Ovary (tissue), 7 donors: ENCODE measurements at regions not wholly inside any gene's neighbourhood (a gene's known extent, or its start where the extent isn't known, plus 50 kb on each side); places are given as distances from the start of the nearest gene placed in this dataset.

Experiments
- DNase-seq, 5 donors: peaks; one replicate each; pipeline ENCODE4 v3.0.0-alpha.2; 2019 to 2020
- H3K27ac ChIP-seq, 2 donors: fragments of 200-600 bp; one replicate each; pipeline versions ENCODE4 v1.5.1 to v1.8.0; 2019 to 2022
- H3K27me3 ChIP-seq: fragments of 200-600 bp; one replicate; pipeline ENCODE4 v1.8.0; 2022
- H3K36me3 ChIP-seq: fragments of 200-600 bp; sonication (generic); one replicate; pipeline ENCODE4 v1.5.1; 2019
- H3K4me1 ChIP-seq: one replicate; pipeline ENCODE4 v1.8.1; 2013; ENCODE audit warnings: mild to moderate bottlenecking, moderate library complexity; ENCODE audit not compliant: insufficient read depth
- H3K4me3 ChIP-seq: fragments of 200-600 bp; sonication (generic); one replicate; pipeline ENCODE4 v1.5.1; 2017
- H3K9me3 ChIP-seq, 2 donors: fragments of 200-600 bp in 1 of 2; sonication (generic) in 1 of 2; one replicate each; pipeline versions ENCODE4 v1.5.1 to v1.8.1; 2013 to 2019; ENCODE audit warnings: mild to moderate bottlenecking in 1 of 2, moderate library complexity in 1 of 2
- EP300 ChIP-seq: sonication (generic); formaldehyde crosslinking; IDR thresholded peaks from one replicate; pipeline ENCODE4 v1.6.1; 2017; ENCODE audit warnings: antibody characterized with exemption
- POLR2A ChIP-seq: fragments of 450-650 bp; IDR thresholded peaks from one replicate; pipeline ENCODE4 v1.6.1; 2017; ENCODE audit warnings: antibody characterized with exemption, mild to moderate bottlenecking, moderate library complexity
- WGBS, 3 donors: extraction: QIAGEN DNeasy Blood & Tissue Kit in 1 of 3; methylation state at CpG; one replicate each; pipeline versions ENCODE4 v1.1.5 to v1.1.7; 2013 to 2017; 5-methylcytosine and 5-hydroxymethylcytosine counted together
- intact Hi-C, 4 donors: fragments of 100-400 bp; cut with DNase I; formaldehyde crosslinking; loops; one replicate each; pipeline versions ENCODE4 v1.11.0 to v1.15.1; 2022 to 2023
- TF ChIP-seq, protein P1 (sequence below), 3 donors: fragments of 450-650 bp in 2 of 3; fragments of 200-600 bp in 1 of 3; IDR thresholded peaks; one replicate each; pipeline versions ENCODE4 v1.5.1 to v1.8.0; 2016 to 2022; ENCODE audit warnings: antibody characterized with exemption in 3 of 3, mild to moderate bottlenecking in 1 of 3
- donor health status: DM: no; HTN: no; CAD: no; lungs with moderate emphysema.
- donor health status: DM: no; HTN: no; CAD: no.
- donor health status: Bipolar disorder and iron deficiency.
- donor health status: DM: no; HTN: no; CAD: no.
- donor health status: DM: yes; HTN: yes; CAD: no.

DNA sequence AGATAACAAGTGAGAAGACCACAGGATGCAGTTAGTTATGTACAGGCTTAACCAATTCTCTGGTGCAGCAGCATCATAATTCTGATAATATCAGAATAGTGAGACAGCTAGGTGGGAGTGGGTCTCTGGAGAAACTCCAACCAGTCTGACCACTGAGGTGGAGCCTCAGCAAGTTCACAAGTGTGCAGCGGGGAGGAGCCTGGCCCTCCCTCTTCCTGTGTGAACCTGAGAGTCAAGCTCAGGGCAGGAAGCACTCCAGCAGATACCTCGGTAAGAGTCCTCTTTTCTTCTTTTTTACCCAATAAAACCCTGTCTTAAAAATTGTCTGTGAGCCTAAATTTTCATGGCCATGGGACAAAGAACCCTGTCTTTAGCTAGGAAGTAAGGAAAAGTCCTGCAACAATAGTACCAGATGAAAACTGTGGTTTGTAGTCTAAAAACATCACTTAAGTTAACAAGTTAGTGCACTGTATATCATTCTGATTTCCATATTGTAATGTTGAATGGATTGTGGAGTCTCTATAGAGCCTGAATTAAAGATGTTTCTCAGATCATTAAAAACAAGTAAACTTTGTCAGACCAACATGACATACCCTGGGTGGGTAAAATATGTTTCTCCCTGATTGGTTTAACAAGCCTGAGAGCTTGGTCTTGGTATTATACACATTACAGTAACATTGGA is 370.8 kb downstream of the TMEM182 start:
- DNase-seq: no peak
- H3K27ac ChIP-seq: no peak overlapping the region
- H3K4me3 ChIP-seq: no peak overlapping the region
- WGBS, 3 donors: 43 to 55% (median 49%) methylated on average over 2 of the region's 2 CpGs
- no peaks in the 10 kb centered on the region for H3K36me3 ChIP-seq
- no peaks in the 10 kb centered on the region for H3K4me1 ChIP-seq
- intact Hi-C loops: no loop called here
- H3K9me3 ChIP-seq: no peaks in the 10 kb centered on the region
- TF ChIP-seq, protein P1, sequence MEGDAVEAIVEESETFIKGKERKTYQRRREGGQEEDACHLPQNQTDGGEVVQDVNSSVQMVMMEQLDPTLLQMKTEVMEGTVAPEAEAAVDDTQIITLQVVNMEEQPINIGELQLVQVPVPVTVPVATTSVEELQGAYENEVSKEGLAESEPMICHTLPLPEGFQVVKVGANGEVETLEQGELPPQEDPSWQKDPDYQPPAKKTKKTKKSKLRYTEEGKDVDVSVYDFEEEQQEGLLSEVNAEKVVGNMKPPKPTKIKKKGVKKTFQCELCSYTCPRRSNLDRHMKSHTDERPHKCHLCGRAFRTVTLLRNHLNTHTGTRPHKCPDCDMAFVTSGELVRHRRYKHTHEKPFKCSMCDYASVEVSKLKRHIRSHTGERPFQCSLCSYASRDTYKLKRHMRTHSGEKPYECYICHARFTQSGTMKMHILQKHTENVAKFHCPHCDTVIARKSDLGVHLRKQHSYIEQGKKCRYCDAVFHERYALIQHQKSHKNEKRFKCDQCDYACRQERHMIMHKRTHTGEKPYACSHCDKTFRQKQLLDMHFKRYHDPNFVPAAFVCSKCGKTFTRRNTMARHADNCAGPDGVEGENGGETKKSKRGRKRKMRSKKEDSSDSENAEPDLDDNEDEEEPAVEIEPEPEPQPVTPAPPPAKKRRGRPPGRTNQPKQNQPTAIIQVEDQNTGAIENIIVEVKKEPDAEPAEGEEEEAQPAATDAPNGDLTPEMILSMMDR (IDR thresholded peaks at IDR 0.05): no peak
- TF ChIP-seq POLR2A (no peak), EP300 (no peak)
- H3K27me3 ChIP-seq: peaks cover 4% of the 10 kb centered on the region

DNA sequence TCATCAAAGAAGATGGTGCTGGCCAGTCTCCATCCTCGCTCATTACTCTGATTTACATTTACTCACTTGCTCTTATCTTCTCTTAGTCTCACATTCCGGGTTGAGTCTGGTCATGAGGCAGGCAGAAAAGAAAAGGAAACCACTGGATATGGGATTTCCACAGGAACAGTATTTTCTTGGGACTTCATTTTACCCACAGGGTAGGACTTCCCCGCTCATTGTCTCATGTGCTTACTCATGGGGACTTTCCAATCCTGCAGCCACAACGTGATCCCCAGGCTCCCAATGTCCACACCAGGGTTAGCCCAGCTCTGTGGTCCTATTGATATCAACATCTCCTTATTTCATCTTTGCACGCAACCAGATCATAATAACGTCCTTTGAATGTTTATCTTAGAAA is 373.8 kb downstream of the TMEM182 start:
- intact Hi-C loops: no loop called here
- Histone ChIP-seq H3K27ac (no peak overlapping the region), H3K4me1 (no peaks in the 10 kb centered on the region), H3K27me3 (peaks cover 4% of the 10 kb centered on the region), H3K4me3 (no peak overlapping the region), H3K9me3 (no peaks in the 10 kb centered on the region), H3K36me3 (no peaks in the 10 kb centered on the region)
- TF ChIP-seq EP300: no peak
- no peak for TF ChIP-seq POLR2A
- TF ChIP-seq, protein P1 (IDR thresholded peaks at IDR 0.05): no peak
- 63 to 76% (median 64%) methylated on average over 6 of the region's 6 CpGs for WGBS, 3 donors
- DNase-seq: no peak

DNA sequence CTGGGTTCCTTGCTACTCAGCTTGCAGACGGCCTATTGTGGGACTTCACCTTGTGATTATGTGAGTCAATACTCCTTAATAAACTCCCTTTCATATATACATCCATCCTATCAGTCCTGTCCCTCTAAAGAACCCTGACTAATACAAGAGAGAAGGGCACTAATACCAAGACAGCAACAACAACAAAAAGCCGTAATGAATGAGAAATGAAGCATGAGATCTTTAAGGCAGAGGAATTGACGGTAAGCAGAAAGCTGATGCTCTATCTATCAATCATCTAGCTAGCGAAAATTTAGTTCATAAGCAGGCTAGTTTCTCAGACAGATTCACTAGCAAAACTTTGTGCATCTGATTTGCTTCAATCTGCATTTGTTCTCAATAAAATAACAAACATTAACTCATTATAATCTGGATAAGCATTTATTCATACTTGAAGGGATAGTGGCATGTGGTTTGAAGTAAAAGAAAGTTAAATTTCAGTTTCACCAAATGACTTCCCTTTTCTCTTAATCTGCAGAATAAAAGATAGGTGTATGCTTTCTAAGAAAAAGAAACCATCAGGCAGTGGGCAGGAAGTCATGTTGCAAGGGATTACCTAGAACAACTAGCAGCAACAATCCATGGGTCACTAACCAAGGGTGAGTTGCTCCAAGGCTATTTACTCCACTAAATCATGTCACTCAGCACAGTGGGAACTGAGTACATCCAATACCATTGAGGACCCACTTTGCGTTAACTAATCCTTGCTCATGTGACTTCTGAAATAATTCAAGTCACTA is 376.5 kb downstream of the TMEM182 start:
- no peaks in the 10 kb centered on the region for H3K4me1 ChIP-seq
- H3K4me3 ChIP-seq: no peak overlapping the region
- TF ChIP-seq EP300 (no peak), POLR2A (no peak)
- TF ChIP-seq, protein P1 (IDR thresholded peaks at IDR 0.05): no peak
- WGBS, 3 donors: 74 to 88% (median 77%) methylated on average over 5 of the region's 5 CpGs
- peaks cover 3% of the 10 kb centered on the region for H3K27me3 ChIP-seq
- H3K27ac ChIP-seq: no peak overlapping the region
- no peaks in the 10 kb centered on the region for H3K36me3 ChIP-seq
- H3K9me3 ChIP-seq: no peaks in the 10 kb centered on the region
- DNase-seq: no peak
- intact Hi-C loops: no loop called here

DNA sequence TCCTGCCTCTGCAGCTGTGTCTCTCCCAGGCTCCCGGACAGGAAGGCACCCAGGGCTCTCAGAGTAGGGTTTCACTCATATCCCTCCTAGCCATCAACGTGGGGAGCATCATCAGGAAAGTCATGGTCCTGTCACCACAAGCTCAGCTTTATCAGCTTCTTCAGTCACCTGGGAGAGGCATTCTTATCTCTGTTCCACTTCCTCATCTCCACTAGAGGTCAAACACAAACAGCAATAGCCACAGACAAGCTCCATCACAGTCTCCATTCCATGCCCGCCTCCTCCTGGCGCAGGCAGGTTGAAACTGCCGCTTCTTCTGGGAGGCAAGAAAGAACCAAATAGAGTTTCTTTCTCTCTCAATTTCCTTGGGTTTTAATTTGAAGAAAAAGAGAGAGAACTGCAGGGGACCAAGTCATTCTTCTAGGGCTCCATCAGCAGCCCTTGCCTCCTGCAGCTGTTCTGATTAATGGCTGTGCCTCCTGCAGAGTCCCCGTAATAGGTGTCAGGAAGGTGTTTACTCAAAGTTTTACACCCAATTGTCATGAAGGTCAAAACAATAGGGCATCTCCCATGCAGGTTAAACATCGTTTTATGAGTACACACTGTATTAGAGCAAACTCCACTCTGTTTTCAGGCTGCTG is 377.9 kb downstream of the TMEM182 start:
- no peak overlapping the region for H3K4me3 ChIP-seq
- H3K27ac ChIP-seq: no peak overlapping the region
- DNase-seq: no peak
- intact Hi-C loops: no loop called here
- H3K27me3 ChIP-seq: no peaks in the 10 kb centered on the region
- no peaks in the 10 kb centered on the region for H3K9me3 ChIP-seq
- TF ChIP-seq EP300: no peak
- TF ChIP-seq, protein P1 (IDR thresholded peaks at IDR 0.05): no peak
- no peak for TF ChIP-seq POLR2A
- no peaks in the 10 kb centered on the region for H3K36me3 ChIP-seq
- no peaks in the 10 kb centered on the region for H3K4me1 ChIP-seq
- 45 to 52% (median 48%) methylated on average over 7 of the region's 7 CpGs for WGBS, 3 donors
